Hepatocyte (in vitro differentiated cells): ENCODE measurements at regions not wholly inside any gene's neighbourhood (a gene's known extent, or its start where the extent isn't known, plus 50 kb on each side); places are given as distances from the start of the nearest gene placed in this dataset.

Experiments
- DNase-seq: peaks from one replicate; pipeline ENCODE4 v3.0.0-alpha.2; 2016; ENCODE audit warnings: low spot score
- H2AFZ ChIP-seq: fragments of 200-600 bp; sonication (generic); 2 replicates; pipeline ENCODE4 v1.6.0; 2016; ENCODE audit warnings: antibody characterized with exemption, mild to moderate bottlenecking
- H3K27ac ChIP-seq: fragments of 200-600 bp; sonication (generic); 2 replicates; pipeline ENCODE4 v1.5.1; 2016; ENCODE audit warnings: mild to moderate bottlenecking
- H3K27me3 ChIP-seq: fragments of 200-600 bp; sonication (generic); 2 replicates; pipeline ENCODE4 v1.6.1; 2016
- H3K36me3 ChIP-seq: fragments of 200-600 bp; sonication (generic); replicated peaks from 2 replicates; pipeline ENCODE4 v1.5.1; 2016; ENCODE audit warnings: low read depth; ENCODE audit not compliant: insufficient read depth
- H3K4me1 ChIP-seq: fragments of 200-600 bp; sonication (generic); 2 replicates; pipeline ENCODE4 v1.5.1; 2016; ENCODE audit warnings: mild to moderate bottlenecking, moderate library complexity; ENCODE audit not compliant: insufficient read depth
- H3K4me2 ChIP-seq: fragments of 200-600 bp; sonication (generic); 2 replicates; pipeline ENCODE4 v1.6.0; 2016
- H3K4me3 ChIP-seq: fragments of 200-600 bp; sonication (generic); 2 replicates; pipeline ENCODE4 v1.5.1; 2016; ENCODE audit warnings: mild to moderate bottlenecking
- H3K79me2 ChIP-seq: fragments of 200-600 bp; sonication (generic); 2 replicates; pipeline ENCODE4 v1.6.0; 2017; ENCODE audit warnings: mild to moderate bottlenecking
- H3K9me2 ChIP-seq: fragments of 200-600 bp; sonication (generic); replicated peaks from 2 replicates; pipeline ENCODE4 v1.6.0; 2017; ENCODE audit warnings: mild to moderate bottlenecking; ENCODE audit not compliant: insufficient read depth
- H3K9me3 ChIP-seq: fragments of 200-600 bp; sonication (generic); 2 replicates; pipeline ENCODE4 v1.5.1; 2016; ENCODE audit warnings: low read depth, mild to moderate bottlenecking
- H4K20me1 ChIP-seq: fragments of 200-600 bp; sonication (generic); 2 replicates; pipeline ENCODE4 v1.6.0; 2016; ENCODE audit warnings: mild to moderate bottlenecking; ENCODE audit not compliant: insufficient read depth, poor library complexity, severe bottlenecking
- EZH2 ChIP-seq: fragments of 200-600 bp; sonication (generic); IDR thresholded peaks from 2 replicates; pipeline ENCODE4 v1.6.1; 2016; ENCODE audit warnings: antibody characterized with exemption, mild to moderate bottlenecking, borderline replicate concordance
- EZH2phosphoT487 ChIP-seq: fragments of 200-600 bp; sonication (generic); IDR thresholded peaks from one replicate; pipeline ENCODE4 v1.6.1; 2018; ENCODE audit warnings: antibody characterized with exemption, mild to moderate bottlenecking, low read depth, moderate library complexity; ENCODE audit not compliant: unreplicated experiment, severe bottlenecking
- WGBS: methylation state at CpG from one replicate; pipeline ENCODE4 v1.1.6; 2016; ENCODE audit warnings: low lambda C conversion rate; ENCODE audit errors: missing lambda C conversion rate; 5-methylcytosine and 5-hydroxymethylcytosine counted together
- TF ChIP-seq, protein P1 (sequence below): fragments of 200-600 bp; sonication (generic); IDR thresholded peaks from 2 replicates; pipeline ENCODE4 v1.5.1; 2016; ENCODE audit warnings: antibody characterized with exemption, mild to moderate bottlenecking; ENCODE audit not compliant: poor library complexity

- Histone ChIP-seq H3K9me2 (no peaks in the 10 kb centered on the region), H3K4me1 (no peaks in the 10 kb centered on the region), H3K36me3 (no peaks in the 10 kb centered on the region), H4K20me1 (no peaks in the 10 kb centered on the region), H2AFZ (no peak overlapping the region), H3K27ac (no peak overlapping the region), H3K9me3 (peaks cover 4% of the 10 kb centered on the region), H3K4me3 (no peak overlapping the region), H3K27me3 (no peaks in the 10 kb centered on the region), H3K4me2 (no peak overlapping the region), H3K79me2 (no peaks in the 10 kb centered on the region)
- TF ChIP-seq EZH2phosphoT487 (no peak), EZH2 (no peak)
- TF ChIP-seq, protein P1, sequence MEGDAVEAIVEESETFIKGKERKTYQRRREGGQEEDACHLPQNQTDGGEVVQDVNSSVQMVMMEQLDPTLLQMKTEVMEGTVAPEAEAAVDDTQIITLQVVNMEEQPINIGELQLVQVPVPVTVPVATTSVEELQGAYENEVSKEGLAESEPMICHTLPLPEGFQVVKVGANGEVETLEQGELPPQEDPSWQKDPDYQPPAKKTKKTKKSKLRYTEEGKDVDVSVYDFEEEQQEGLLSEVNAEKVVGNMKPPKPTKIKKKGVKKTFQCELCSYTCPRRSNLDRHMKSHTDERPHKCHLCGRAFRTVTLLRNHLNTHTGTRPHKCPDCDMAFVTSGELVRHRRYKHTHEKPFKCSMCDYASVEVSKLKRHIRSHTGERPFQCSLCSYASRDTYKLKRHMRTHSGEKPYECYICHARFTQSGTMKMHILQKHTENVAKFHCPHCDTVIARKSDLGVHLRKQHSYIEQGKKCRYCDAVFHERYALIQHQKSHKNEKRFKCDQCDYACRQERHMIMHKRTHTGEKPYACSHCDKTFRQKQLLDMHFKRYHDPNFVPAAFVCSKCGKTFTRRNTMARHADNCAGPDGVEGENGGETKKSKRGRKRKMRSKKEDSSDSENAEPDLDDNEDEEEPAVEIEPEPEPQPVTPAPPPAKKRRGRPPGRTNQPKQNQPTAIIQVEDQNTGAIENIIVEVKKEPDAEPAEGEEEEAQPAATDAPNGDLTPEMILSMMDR = no peak
- 90% methylated on average over 12 of the region's 12 CpGs for WGBS
- DNase-seq = no peak
Measured at GRCh38 chr1:218751208-218751948, 406.2 kb downstream of the TGFB2 start.

GRCh38 chr1:218752126-218752525 is 407.0 kb downstream of the TGFB2 start:
- Histone ChIP-seq H3K4me1 (no peaks in the 10 kb centered on the region), H3K9me3 (peaks cover 4% of the 10 kb centered on the region), H3K4me3 (no peak overlapping the region), H3K27me3 (no peaks in the 10 kb centered on the region), H3K36me3 (no peaks in the 10 kb centered on the region), H3K27ac (no peak overlapping the region), H4K20me1 (no peaks in the 10 kb centered on the region), H2AFZ (no peak overlapping the region), H3K9me2 (no peaks in the 10 kb centered on the region), H3K79me2 (no peaks in the 10 kb centered on the region), H3K4me2 (no peak overlapping the region)
- DNase-seq = no peak
- 78% methylated on average over 3 of the region's 3 CpGs for WGBS
- no peak for TF ChIP-seq EZH2
- TF ChIP-seq EZH2phosphoT487 = no peak
- TF ChIP-seq, protein P1 = no peak

- no peak overlapping the region for H2AFZ ChIP-seq
- no peaks in the 10 kb centered on the region for H3K36me3 ChIP-seq
- no peaks in the 10 kb centered on the region for H3K79me2 ChIP-seq
- no peak for DNase-seq
- H3K4me1 ChIP-seq = no peaks in the 10 kb centered on the region
- H3K27me3 ChIP-seq = no peaks in the 10 kb centered on the region
- H3K4me3 ChIP-seq = no peak overlapping the region
- H4K20me1 ChIP-seq = no peaks in the 10 kb centered on the region
- no peak overlapping the region for H3K4me2 ChIP-seq
- H3K27ac ChIP-seq = no peak overlapping the region
- WGBS = 94% methylated on average over 9 of the region's 9 CpGs
- TF ChIP-seq, protein P1 = no peak
- TF ChIP-seq EZH2phosphoT487 (no peak), EZH2 (no peak)
- no peaks in the 10 kb centered on the region for H3K9me2 ChIP-seq
- no peaks in the 10 kb centered on the region for H3K9me3 ChIP-seq
Measured at GRCh38 chr1:218754477-218754876, 409.3 kb downstream of the TGFB2 start.
